Activated CD4-positive, alpha-beta T cell treated with anti-CD3 and anti-CD28 coated beads for 36 hours (primary cell): ENCODE measurements at regions not wholly inside any gene's neighbourhood (a gene's known extent, or its start where the extent isn't known, plus 50 kb on each side); places are given as distances from the start of the nearest gene placed in this dataset.
"Not testable (repeated sequence)": the region's sequence is repeated elsewhere in the genome, so short reads cannot be mapped to it uniquely, and the experiment has no call there.

Source experiments
- ATAC-seq: fragments of 200-7000 bp; cut with Tn5 transposase; one replicate; pipeline ENCODE4 v1.10.0; 2021; ENCODE audit warnings: mild to moderate bottlenecking, moderate library complexity
- CTCF ChIA-PET: fragments of 350-600 bp; sonication (Branson Sonifier 250); formaldehyde crosslinking; loops from one replicate; lab custom pipeline; 2021; ENCODE audit warnings: antibody characterized with exemption; lab: Charles Lee
- POLR2A ChIA-PET: fragments of 350-600 bp; sonication (Branson Sonifier 250); formaldehyde crosslinking; loops from one replicate; lab custom pipeline; 2021; ENCODE audit warnings: antibody characterized with exemption, inconsistent platforms; lab: Charles Lee
- DNase-seq: peaks from one replicate; pipeline ENCODE4 v3.0.0-alpha.2; 2020
- H3K27ac Mint-ChIP-seq: one replicate; pipeline ENCODE4 v1.8.0; 2021; ENCODE audit warnings: mixed read lengths
- H3K27me3 Mint-ChIP-seq: one replicate; pipeline ENCODE4 v1.8.0; 2021; ENCODE audit warnings: mixed read lengths
- H3K36me3 Mint-ChIP-seq: one replicate; pipeline ENCODE4 v1.8.0; 2021; ENCODE audit warnings: low read depth, mixed read lengths
- H3K4me1 Mint-ChIP-seq: one replicate; pipeline ENCODE4 v1.8.0; 2021; ENCODE audit warnings: mixed read lengths
- H3K4me3 Mint-ChIP-seq: one replicate; pipeline ENCODE4 v1.8.0; 2021; ENCODE audit warnings: mild to moderate bottlenecking, moderate library complexity, mixed read lengths
- H3K9me3 Mint-ChIP-seq: one replicate; pipeline ENCODE4 v1.8.0; 2021; ENCODE audit warnings: low read depth, mixed read lengths
- intact Hi-C, 2 experiments: fragments of 100-400 bp; cut with DNase I in 1 of 2; cut with micrococcal nuclease in 1 of 2; formaldehyde crosslinking; loops; one replicate each; pipeline versions ENCODE4 v1.14.2 to v1.15.1; 2022 to 2024; cut with DNase I, micrococcal nuclease

- Mint-ChIP-seq H3K36me3 (no peaks in the 10 kb centered on the region), H3K4me1 (peaks cover 2% of the 10 kb centered on the region), H3K4me3 (no peak overlapping the region), H3K9me3 (no peaks in the 10 kb centered on the region), H3K27me3 (peaks cover 4% of the 10 kb centered on the region), H3K27ac (no peak overlapping the region)
- ATAC-seq (no peak), DNase-seq (no peak)
- POLR2A ChIA-PET = no interaction called here
- intact Hi-C loops = no loop called here
- CTCF ChIA-PET = no interaction called here
Observed at GRCh38 chr2:226306969-226307368, 492.7 kb downstream of the IRS1 start.

GRCh38 chr2:226304308-226304707 is 495.3 kb downstream of the IRS1 start:
- no peak for ATAC-seq
- no peak overlapping the region for H3K27ac Mint-ChIP-seq
- DNase-seq = no peak
- no peaks in the 10 kb centered on the region for H3K9me3 Mint-ChIP-seq
- ChIA-PET POLR2A (no interaction called here), CTCF (no interaction called here)
- H3K4me1 Mint-ChIP-seq = peaks cover 2% of the 10 kb centered on the region
- intact Hi-C loops = no loop called here
- no peak overlapping the region for H3K4me3 Mint-ChIP-seq
- H3K27me3 Mint-ChIP-seq = peaks cover 11% of the 10 kb centered on the region
- H3K36me3 Mint-ChIP-seq = no peaks in the 10 kb centered on the region

- ATAC-seq (no peak), DNase-seq (no peak)
- intact Hi-C loops = no loop called here
- CTCF ChIA-PET = no interaction called here
- H3K9me3 Mint-ChIP-seq = no peaks in the 10 kb centered on the region
- no peak overlapping the region for H3K27ac Mint-ChIP-seq
- H3K27me3 Mint-ChIP-seq = peaks cover 11% of the 10 kb centered on the region
- no peak overlapping the region for H3K4me3 Mint-ChIP-seq
- POLR2A ChIA-PET = no interaction called here
- H3K4me1 Mint-ChIP-seq = peaks cover 2% of the 10 kb centered on the region
- no peaks in the 10 kb centered on the region for H3K36me3 Mint-ChIP-seq
Observed at GRCh38 chr2:226303707-226304106, 495.9 kb downstream of the IRS1 start.

- no peaks in the 10 kb centered on the region for H3K9me3 Mint-ChIP-seq
- DNase-seq (no peak), ATAC-seq (no peak)
- H3K27me3 Mint-ChIP-seq = peaks cover 9% of the 10 kb centered on the region
- intact Hi-C loops = no loop called here
- no peaks in the 10 kb centered on the region for H3K36me3 Mint-ChIP-seq
- peaks cover 2% of the 10 kb centered on the region for H3K4me1 Mint-ChIP-seq
- CTCF ChIA-PET = interaction anchor here (0.6 to 0.9 kb wide), 2 partner anchors 26 to 638 kb away, joined by 3 read pairs; no protein-coding TSS in a partner anchor
- H3K4me3 Mint-ChIP-seq = no peak overlapping the region
- POLR2A ChIA-PET = no interaction called here
- H3K27ac Mint-ChIP-seq = no peak overlapping the region
Observed at GRCh38 chr2:226300196-226300886, 499.3 kb downstream of the IRS1 start.

GRCh38 chr2:226299771-226300170 is 499.8 kb downstream of the IRS1 start:
- H3K9me3 Mint-ChIP-seq = no peaks in the 10 kb centered on the region
- peaks cover 9% of the 10 kb centered on the region for H3K27me3 Mint-ChIP-seq
- H3K27ac Mint-ChIP-seq = no peak overlapping the region
- ChIA-PET POLR2A (no interaction called here), CTCF (no interaction called here)
- ATAC-seq (no peak), DNase-seq (no peak)
- intact Hi-C loops = no loop called here
- peaks cover 2% of the 10 kb centered on the region for H3K4me1 Mint-ChIP-seq
- H3K4me3 Mint-ChIP-seq = no peak overlapping the region
- H3K36me3 Mint-ChIP-seq = no peaks in the 10 kb centered on the region

GRCh38 chr2:226295681-226296080 is 503.9 kb downstream of the IRS1 start:
- H3K4me3 Mint-ChIP-seq = no peak overlapping the region

GRCh38 chr2:226295123-226295522 is 504.5 kb downstream of the IRS1 start:
- H3K27ac Mint-ChIP-seq = no peak overlapping the region
- H3K9me3 Mint-ChIP-seq = peaks cover 15% of the 10 kb centered on the region
- POLR2A ChIA-PET = no interaction called here
- no peaks in the 10 kb centered on the region for H3K4me1 Mint-ChIP-seq
- H3K36me3 Mint-ChIP-seq = no peaks in the 10 kb centered on the region
- intact Hi-C loops = no loop called here
- no peak for ATAC-seq
- CTCF ChIA-PET = interaction anchor here (0.9 kb wide), 1 partner anchor 10 kb away, joined by 3 read pairs; no protein-coding TSS in a partner anchor
- H3K4me3 Mint-ChIP-seq = no peak overlapping the region
- H3K27me3 Mint-ChIP-seq = peaks cover 7% of the 10 kb centered on the region
- no peak for DNase-seq

More at GRCh38 chr2:226295681-226296080, 503.9 kb downstream of the IRS1 start:
- H3K36me3 Mint-ChIP-seq = no peaks in the 10 kb centered on the region
- POLR2A ChIA-PET = no interaction called here
- intact Hi-C loops = no loop called here
- no peak overlapping the region for H3K27ac Mint-ChIP-seq
- ATAC-seq (no peak), DNase-seq (no peak)
- peaks cover 14% of the 10 kb centered on the region for H3K9me3 Mint-ChIP-seq
- CTCF ChIA-PET = interaction anchor here (0.9 kb wide), 1 partner anchor 10 kb away, joined by 3 read pairs; no protein-coding TSS in a partner anchor
- no peaks in the 10 kb centered on the region for H3K4me1 Mint-ChIP-seq
- peaks cover 7% of the 10 kb centered on the region for H3K27me3 Mint-ChIP-seq

- CTCF ChIA-PET = not testable (repeated sequence)
Observed at GRCh38 chr2:226291281-226291680, 508.3 kb downstream of the IRS1 start.

GRCh38 chr2:226286916-226287315 is 512.7 kb downstream of the IRS1 start:
- Mint-ChIP-seq H3K36me3 (no peaks in the 10 kb centered on the region), H3K27ac (no peak overlapping the region), H3K4me3 (no peak overlapping the region), H3K4me1 (no peaks in the 10 kb centered on the region), H3K9me3 (peaks cover 13% of the 10 kb centered on the region), H3K27me3 (peaks cover 5% of the 10 kb centered on the region)
- ChIA-PET POLR2A (no interaction called here), CTCF (no interaction called here)
- no peak for DNase-seq
- ATAC-seq = no peak
- intact Hi-C loops = no loop called here

More at GRCh38 chr2:226291281-226291680, 508.3 kb downstream of the IRS1 start:
- H3K27me3 Mint-ChIP-seq, H3K27ac Mint-ChIP-seq, DNase-seq, H3K36me3 Mint-ChIP-seq, ATAC-seq, intact Hi-C loops, H3K4me3 Mint-ChIP-seq, H3K4me1 Mint-ChIP-seq, POLR2A ChIA-PET: not testable (repeated sequence)
- peaks cover 18% of the 10 kb centered on the region for H3K9me3 Mint-ChIP-seq

- Mint-ChIP-seq H3K27me3 (peaks cover 8% of the 10 kb centered on the region), H3K27ac (no peak overlapping the region), H3K36me3 (no peaks in the 10 kb centered on the region), H3K9me3 (no peaks in the 10 kb centered on the region), H3K4me3 (no peak overlapping the region), H3K4me1 (no peaks in the 10 kb centered on the region)
- POLR2A ChIA-PET = no interaction called here
- no peak for DNase-seq
- intact Hi-C loops = no loop called here
- ATAC-seq = no peak
- CTCF ChIA-PET = no interaction called here
Observed at GRCh38 chr2:226283796-226284195, 515.8 kb downstream of the IRS1 start.

GRCh38 chr2:226282151-226282550 is 517.5 kb downstream of the IRS1 start:
- intact Hi-C loops = no loop called here
- POLR2A ChIA-PET = no interaction called here
- ATAC-seq (no peak), DNase-seq (no peak)
- Mint-ChIP-seq H3K36me3 (no peaks in the 10 kb centered on the region), H3K27me3 (peaks cover 10% of the 10 kb centered on the region), H3K4me3 (no peak overlapping the region), H3K9me3 (no peaks in the 10 kb centered on the region), H3K27ac (no peak overlapping the region), H3K4me1 (no peaks in the 10 kb centered on the region)
- CTCF ChIA-PET = no interaction called here

GRCh38 chr2:226280136-226280535 is 519.5 kb downstream of the IRS1 start:
- H3K4me3 Mint-ChIP-seq, POLR2A ChIA-PET, intact Hi-C loops: not testable (repeated sequence)

More at GRCh38 chr2:226280136-226280535, 519.5 kb downstream of the IRS1 start:
- DNase-seq, H3K36me3 Mint-ChIP-seq, H3K9me3 Mint-ChIP-seq, H3K4me1 Mint-ChIP-seq, H3K27me3 Mint-ChIP-seq, ATAC-seq, CTCF ChIA-PET, H3K27ac Mint-ChIP-seq: not testable (repeated sequence)
